GM12865 (cell line): ENCODE measurements at regions not wholly inside any gene's neighbourhood (a gene's known extent, or its start where the extent isn't known, plus 50 kb on each side); places are given as distances from the start of the nearest gene placed in this dataset.
A peak's percentile ranks its signal among the peaks of the same experiment; 100 is the strongest.

Source experiments
- DNase-seq: peaks from one replicate; pipeline ENCODE4 v3.0.0; 2010; ENCODE audit warnings: low read depth
- H3K4me3 ChIP-seq: 2 replicates; pipeline ENCODE4 v1.5.1; 2011; ENCODE audit warnings: mild to moderate bottlenecking, low read depth, low read length, control low read depth
- TF ChIP-seq, protein P1 (sequence below): IDR thresholded peaks from 2 replicates; pipeline ENCODE4 v1.5.1; 2011; ENCODE audit warnings: low read length, control low read depth, low read depth, inconsistent platforms; ENCODE audit not compliant: insufficient read depth; ENCODE audit errors: missing control alignments

DNA sequence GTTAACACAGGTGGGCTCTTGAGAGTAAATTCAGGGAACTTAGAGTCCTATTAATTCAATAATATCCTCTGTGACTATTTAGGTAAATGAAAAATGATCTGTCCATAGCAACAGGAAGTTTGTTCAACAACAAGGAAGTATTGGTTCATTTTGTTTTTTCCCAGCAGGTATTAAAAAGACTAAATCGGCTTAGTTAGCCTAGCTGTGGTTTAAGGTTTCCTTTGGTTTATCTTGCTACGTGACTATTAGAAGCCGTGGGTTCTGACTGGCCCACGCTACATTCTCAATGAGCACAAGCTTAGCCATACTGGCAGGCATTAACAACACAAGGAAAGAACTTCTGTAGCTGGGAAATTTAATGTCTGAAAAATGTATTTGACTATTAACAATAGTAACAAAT is 168.8 kb upstream of the HS3ST1 start:
- no peak overlapping the region for H3K4me3 ChIP-seq
- TF ChIP-seq, protein P1, sequence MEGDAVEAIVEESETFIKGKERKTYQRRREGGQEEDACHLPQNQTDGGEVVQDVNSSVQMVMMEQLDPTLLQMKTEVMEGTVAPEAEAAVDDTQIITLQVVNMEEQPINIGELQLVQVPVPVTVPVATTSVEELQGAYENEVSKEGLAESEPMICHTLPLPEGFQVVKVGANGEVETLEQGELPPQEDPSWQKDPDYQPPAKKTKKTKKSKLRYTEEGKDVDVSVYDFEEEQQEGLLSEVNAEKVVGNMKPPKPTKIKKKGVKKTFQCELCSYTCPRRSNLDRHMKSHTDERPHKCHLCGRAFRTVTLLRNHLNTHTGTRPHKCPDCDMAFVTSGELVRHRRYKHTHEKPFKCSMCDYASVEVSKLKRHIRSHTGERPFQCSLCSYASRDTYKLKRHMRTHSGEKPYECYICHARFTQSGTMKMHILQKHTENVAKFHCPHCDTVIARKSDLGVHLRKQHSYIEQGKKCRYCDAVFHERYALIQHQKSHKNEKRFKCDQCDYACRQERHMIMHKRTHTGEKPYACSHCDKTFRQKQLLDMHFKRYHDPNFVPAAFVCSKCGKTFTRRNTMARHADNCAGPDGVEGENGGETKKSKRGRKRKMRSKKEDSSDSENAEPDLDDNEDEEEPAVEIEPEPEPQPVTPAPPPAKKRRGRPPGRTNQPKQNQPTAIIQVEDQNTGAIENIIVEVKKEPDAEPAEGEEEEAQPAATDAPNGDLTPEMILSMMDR, result no peak
- DNase-seq, result no peak

DNA sequence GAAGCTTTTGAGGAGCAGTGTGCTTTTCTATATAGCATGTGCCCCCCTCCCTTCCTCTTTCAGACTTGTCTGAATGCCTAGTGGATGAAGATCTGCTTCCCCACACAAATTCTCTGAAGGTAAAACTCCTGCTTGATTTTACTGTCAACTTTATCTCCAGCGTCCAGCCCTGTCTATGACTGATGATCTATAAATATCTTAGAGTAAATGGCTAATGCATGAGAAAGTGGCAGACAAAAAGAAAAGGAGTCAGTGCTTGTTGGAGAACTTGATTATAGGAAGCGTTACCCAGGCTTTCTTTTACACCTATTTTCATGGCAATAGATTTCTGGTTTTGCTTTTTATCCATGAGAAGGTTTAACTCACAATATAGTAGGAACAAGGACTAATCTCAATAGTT is 168.3 kb upstream of the HS3ST1 start:
- TF ChIP-seq, protein P1, result no peak
- no peak overlapping the region for H3K4me3 ChIP-seq
- DNase-seq, result no peak

DNA sequence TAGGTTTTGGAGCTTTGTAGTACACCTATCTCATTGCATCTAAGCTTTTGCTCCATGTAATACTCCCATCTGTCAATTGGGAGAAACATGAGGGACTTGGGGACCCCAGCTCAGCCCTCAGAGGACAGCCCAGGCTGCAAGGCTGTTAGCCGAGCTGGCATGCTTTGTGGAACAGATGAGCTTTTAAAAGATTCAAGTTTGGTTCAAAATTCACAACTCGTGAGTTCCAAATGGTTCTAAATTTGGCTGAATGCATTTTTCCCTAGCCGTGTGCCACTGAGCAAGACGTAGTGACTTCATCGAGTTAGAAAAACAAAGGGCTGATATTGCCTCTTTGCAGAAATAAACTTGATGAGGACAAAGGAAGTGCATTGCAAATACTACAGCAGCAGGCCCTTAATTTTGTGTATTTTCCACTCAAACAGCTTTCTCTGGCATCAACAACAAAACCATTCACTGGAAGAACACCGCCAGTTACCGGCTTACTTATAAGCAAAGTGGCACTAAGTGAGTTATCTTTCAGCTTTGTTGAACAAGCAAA is 165.0 kb upstream of the HS3ST1 start:
- H3K4me3 ChIP-seq, result no peak overlapping the region
- DNase-seq, result no peak
- TF ChIP-seq, protein P1, result no peak

DNA sequence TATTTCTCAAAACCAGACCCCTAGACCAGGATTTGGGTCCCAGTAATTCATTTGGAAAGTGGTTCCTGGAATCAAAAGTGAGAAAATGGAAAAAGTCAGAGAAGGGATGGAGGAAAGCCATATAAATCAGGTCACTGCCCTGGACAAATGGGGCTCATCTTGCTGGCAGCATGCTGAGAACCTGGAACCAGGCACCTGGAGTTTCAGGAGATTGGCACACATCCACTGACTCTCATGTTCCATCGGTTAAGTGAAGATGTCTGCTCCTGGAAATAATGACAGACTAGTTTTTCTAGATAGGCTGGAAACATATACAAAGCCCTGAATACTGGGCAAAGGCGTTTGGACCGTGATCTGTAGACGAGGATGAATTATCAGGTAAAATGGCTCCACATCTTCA is 163.6 kb upstream of the HS3ST1 start:
- H3K4me3 ChIP-seq, result no peak overlapping the region
- TF ChIP-seq, protein P1, result no peak
- no peak for DNase-seq

DNA sequence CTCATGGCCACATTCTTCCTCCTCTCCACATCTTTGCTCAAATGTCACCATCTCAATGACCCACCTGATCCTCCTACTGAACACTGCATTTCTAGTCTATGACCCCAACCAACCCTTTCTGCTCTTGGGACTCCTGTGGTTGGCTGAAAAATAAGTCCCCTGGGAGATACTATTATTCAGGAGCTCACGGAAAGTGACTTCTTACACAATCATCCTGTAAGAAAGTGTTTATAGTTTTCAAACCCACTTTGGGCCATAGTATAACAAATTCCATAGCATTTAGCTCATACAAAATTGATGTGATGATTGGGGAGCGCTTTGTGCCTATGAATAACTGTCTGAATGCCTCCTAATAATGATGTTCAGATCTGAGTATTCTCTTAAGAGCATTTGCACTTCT is 161.4 kb upstream of the HS3ST1 start:
- no peak overlapping the region for H3K4me3 ChIP-seq
- TF ChIP-seq, protein P1, result no peak
- no peak for DNase-seq

DNA sequence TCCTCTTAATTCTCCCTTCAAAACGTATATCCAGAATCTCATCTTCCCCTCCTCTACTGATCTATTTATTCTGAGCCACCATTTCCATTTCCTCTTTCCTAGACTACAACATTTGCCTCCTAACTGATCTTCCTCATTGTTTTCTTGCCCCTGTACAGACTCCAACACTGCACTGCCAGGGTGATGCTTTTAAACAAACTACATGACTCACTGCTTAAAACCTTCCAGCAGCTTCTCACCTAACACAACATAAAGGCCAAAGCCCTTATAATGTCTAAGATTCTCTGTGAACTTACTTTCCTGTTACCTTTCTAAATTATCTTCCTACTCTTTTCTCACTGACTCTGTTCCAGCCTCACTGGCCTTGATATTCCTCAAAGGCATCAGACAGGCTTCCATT is 161.0 kb upstream of the HS3ST1 start:
- TF ChIP-seq, protein P1, result no peak
- H3K4me3 ChIP-seq, result no peak overlapping the region
- DNase-seq, result no peak

DNA sequence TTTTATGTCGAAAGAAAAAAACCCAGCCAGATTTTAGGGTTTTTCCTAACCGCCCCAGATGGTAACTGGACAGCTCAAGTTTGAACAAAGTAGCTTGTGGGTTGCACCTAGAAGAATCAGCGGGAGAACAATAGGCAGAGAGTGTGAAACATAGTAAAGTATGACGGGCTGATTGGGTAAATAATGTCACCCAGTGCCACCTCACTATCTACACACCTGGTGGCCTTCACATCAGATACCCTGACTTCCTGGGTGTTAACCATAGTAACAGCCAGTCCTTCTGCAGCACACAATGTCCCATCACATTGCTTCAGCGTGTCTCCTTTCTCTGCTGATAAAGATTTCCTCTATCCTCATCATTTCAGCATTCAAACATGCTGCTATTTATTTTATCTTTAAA is 159.1 kb upstream of the HS3ST1 start:
- TF ChIP-seq, protein P1, result no peak
- no peak overlapping the region for H3K4me3 ChIP-seq
- DNase-seq, result peak; percentile 27
